ENCODE measurements at regions not wholly inside any gene's neighbourhood (a gene's known extent, or its start where the extent isn't known, plus 50 kb on each side); places are given as distances from the start of the nearest gene placed in this dataset.

DNA sequence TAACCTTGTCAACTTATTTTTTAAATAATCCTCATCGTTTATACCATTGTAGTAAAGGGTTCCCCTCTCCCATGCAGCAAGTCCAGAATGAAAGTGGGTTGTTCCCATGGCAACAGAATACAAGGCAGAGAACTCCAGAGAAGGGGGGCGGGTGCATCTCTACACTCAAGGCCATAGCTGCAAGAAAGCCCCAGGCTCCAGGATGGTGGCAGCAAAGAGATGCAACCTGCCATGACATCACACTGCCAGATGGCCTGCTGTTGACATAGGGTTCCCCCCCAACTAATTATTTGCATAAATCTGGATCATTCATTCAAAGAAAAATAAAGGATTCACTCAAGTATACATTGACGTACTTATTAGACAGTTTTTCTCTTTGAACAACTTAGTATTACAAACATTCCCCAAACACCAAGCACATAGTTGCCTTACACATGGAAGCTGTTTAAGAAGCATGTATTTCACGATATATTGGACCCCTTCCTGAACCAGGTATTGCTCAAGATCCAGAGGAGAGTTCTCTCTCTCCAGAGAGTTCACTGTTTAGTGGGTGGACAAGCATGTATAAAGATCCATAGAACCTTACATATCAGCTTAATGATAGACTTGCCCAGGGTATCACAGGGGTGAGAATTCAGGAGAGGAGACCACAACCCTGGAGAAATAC lies 87.4 kb upstream of the KLF7 start:
- TF ChIP-seq, protein P1, sequence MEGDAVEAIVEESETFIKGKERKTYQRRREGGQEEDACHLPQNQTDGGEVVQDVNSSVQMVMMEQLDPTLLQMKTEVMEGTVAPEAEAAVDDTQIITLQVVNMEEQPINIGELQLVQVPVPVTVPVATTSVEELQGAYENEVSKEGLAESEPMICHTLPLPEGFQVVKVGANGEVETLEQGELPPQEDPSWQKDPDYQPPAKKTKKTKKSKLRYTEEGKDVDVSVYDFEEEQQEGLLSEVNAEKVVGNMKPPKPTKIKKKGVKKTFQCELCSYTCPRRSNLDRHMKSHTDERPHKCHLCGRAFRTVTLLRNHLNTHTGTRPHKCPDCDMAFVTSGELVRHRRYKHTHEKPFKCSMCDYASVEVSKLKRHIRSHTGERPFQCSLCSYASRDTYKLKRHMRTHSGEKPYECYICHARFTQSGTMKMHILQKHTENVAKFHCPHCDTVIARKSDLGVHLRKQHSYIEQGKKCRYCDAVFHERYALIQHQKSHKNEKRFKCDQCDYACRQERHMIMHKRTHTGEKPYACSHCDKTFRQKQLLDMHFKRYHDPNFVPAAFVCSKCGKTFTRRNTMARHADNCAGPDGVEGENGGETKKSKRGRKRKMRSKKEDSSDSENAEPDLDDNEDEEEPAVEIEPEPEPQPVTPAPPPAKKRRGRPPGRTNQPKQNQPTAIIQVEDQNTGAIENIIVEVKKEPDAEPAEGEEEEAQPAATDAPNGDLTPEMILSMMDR (IDR thresholded peaks at IDR 0.05), result no peak
- no peak for TF ChIP-seq POLR2A (IDR thresholded peaks at IDR 0.05)
- TF ChIP-seq EP300 (IDR thresholded peaks at IDR 0.05), result no peak

Data from stomach (tissue), 4 donors.